Stomach smooth muscle (tissue), 2 donors: ENCODE measurements at regions not wholly inside any gene's neighbourhood (a gene's known extent, or its start where the extent isn't known, plus 50 kb on each side); places are given as distances from the start of the nearest gene placed in this dataset.

Experiments
- H3K27ac ChIP-seq: one replicate; pipeline ENCODE4 v1.7.0; 2013; ENCODE audit warnings: mild to moderate bottlenecking, low read length, inconsistent platforms
- H3K27me3 ChIP-seq, 2 donors: one replicate each; pipeline ENCODE4 v1.7.0; 2013; ENCODE audit warnings: low read length in 2 of 2; ENCODE audit not compliant: insufficient read depth in 2 of 2, control insufficient read depth in 1 of 2
- H3K36me3 ChIP-seq, 2 donors: one replicate each; pipeline ENCODE4 v1.7.0; 2013; ENCODE audit warnings: low read length in 2 of 2; ENCODE audit not compliant: control insufficient read depth in 2 of 2, insufficient read depth in 2 of 2
- H3K4me1 ChIP-seq: one replicate; pipeline ENCODE4 v1.7.0; 2013; ENCODE audit warnings: low read length; ENCODE audit not compliant: control insufficient read depth, insufficient read depth
- H3K4me3 ChIP-seq, 2 donors: one replicate each; pipeline ENCODE4 v1.7.0; 2013; ENCODE audit warnings: low read length in 2 of 2
- H3K9ac ChIP-seq, 2 donors: one replicate each; pipeline ENCODE4 v1.7.0; 2013; ENCODE audit warnings: low read length in 2 of 2, mild to moderate bottlenecking in 1 of 2
- H3K9me3 ChIP-seq, 2 donors: one replicate each; pipeline ENCODE4 v1.7.0; 2013; ENCODE audit warnings: low read length in 2 of 2; ENCODE audit not compliant: control insufficient read depth in 2 of 2
- donor health status: healthy.
- donor health status: Pancreatic carcinoma.

DNA sequence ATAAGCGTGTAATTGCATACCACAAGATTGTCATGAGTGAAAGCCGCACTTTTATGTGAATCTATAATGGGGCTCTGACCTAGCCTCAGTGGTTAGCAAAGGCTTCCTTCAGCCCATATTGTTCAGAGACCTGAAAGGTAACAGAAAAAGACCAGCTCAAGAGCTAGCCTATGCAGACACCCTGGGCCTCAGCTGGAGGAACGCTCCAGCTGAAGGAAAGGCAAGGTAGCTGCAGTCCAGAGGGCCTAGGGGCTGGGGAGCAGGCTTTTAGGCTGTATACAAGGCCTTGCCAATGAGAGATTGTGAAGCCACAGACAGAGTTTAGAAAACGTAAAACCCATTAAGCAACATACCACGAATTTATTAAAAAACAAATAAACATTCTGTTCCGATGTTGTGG lies 246.6 kb upstream of the GHITM start:
- H3K36me3 ChIP-seq: no peaks in the 10 kb centered on the region
- no peaks in the 10 kb centered on the region for H3K4me1 ChIP-seq
- H3K27ac ChIP-seq: no peak overlapping the region
- H3K9ac ChIP-seq: no peak overlapping the region
- no peak overlapping the region for H3K4me3 ChIP-seq
- H3K27me3 ChIP-seq: no peaks in the 10 kb centered on the region
- H3K9me3 ChIP-seq: no peaks in the 10 kb centered on the region

DNA sequence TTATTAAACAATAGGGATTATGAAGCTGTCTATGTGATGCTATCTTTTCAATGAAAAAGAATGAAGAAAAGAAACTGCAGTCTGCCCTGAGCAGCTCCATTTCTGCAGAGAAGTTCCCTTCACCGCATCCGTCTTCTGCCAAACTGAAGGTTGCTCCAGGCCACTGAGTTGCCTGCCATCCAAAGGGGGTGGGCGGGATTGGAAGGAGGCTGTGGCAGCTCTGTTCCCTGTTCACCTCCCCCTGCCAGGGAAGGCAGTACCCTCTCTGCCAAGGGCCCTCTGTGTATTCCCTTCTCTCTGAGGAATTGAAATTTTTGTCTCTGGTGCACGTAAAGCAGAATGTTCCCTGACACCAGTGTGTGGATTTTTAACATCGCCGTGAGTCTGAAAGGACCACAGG lies 243.1 kb upstream of the GHITM start:
- H3K9me3 ChIP-seq: no peaks in the 10 kb centered on the region
- no peak overlapping the region for H3K4me3 ChIP-seq
- no peaks in the 10 kb centered on the region for H3K27me3 ChIP-seq
- H3K27ac ChIP-seq: no peak overlapping the region
- H3K36me3 ChIP-seq: no peaks in the 10 kb centered on the region
- H3K4me1 ChIP-seq: no peaks in the 10 kb centered on the region
- H3K9ac ChIP-seq: no peak overlapping the region

DNA sequence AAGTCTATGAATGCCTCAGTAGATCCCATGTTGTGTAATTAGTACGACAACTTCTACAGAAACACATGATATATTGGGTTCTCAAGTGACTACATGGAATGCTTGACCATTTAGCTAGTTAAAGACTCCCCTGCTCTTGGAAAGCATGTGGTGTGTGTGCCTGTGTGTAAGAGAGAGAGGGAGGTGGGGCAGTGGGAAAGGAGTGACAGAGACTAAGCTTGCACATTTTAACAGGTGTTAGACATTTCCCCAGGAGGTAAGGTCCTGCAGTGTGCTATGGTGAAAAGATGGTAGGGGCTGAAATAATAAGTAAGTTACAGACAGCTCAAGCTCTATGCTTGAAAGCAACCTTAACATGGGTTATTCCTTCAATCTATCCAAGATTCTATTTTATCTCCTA lies 241.7 kb upstream of the GHITM start:
- no peaks in the 10 kb centered on the region for H3K36me3 ChIP-seq
- H3K27ac ChIP-seq: no peak overlapping the region
- no peak overlapping the region for H3K4me3 ChIP-seq
- H3K9me3 ChIP-seq: no peaks in the 10 kb centered on the region
- H3K27me3 ChIP-seq: no peaks in the 10 kb centered on the region
- H3K9ac ChIP-seq: no peak overlapping the region
- H3K4me1 ChIP-seq: no peaks in the 10 kb centered on the region

DNA sequence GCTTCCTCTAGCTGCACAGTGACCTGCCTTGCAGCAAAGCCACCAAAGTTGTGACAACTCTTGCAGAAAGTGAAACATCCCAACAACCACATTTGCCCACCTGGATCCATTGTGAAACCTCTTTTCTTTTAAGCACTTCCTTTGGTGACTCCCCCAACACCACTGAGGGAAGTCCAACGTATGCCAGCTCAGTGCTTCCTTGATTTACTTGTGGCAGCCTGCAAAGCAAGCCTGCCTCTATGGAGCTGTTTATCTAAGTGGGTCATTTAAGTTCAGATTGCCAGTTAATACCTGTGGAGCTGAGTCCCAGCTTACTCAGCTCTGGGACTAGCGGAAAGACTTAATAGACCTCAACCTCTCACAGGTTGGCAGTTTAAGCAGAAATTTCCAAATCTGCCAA lies 230.8 kb upstream of the GHITM start:
- Histone ChIP-seq H3K9ac (no peak overlapping the region), H3K27me3 (peaks cover 0 to 2% of the 10 kb centered on the region in 2 donors), H3K4me1 (no peaks in the 10 kb centered on the region), H3K9me3 (no peaks in the 10 kb centered on the region), H3K4me3 (no peak overlapping the region), H3K27ac (no peak overlapping the region), H3K36me3 (no peaks in the 10 kb centered on the region)

DNA sequence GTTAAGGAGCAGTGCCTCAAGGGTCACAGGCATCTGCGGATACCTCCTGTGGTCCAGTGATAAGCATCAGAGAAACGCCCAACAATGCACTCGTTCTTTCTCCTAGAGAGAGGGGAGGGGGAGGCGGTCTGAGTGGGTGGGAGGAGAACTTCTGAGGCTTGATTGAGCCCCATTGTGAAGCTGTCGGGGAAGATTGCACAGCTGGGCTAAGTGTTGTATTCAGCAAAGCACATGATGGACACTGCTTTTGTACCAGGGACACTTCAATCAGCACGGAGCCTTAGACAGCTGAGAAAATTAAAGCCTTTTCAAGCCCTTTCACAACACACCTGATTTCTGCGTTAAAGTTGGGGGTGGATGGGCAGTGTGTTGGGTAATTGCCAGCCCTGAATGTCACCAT lies 230.3 kb upstream of the GHITM start:
- Histone ChIP-seq H3K27ac (no peak overlapping the region), H3K4me1 (no peaks in the 10 kb centered on the region), H3K36me3 (no peaks in the 10 kb centered on the region), H3K9ac (no peak overlapping the region), H3K4me3 (no peak overlapping the region), H3K9me3 (no peaks in the 10 kb centered on the region), H3K27me3 (peaks cover 0 to 2% of the 10 kb centered on the region in 2 donors)

DNA sequence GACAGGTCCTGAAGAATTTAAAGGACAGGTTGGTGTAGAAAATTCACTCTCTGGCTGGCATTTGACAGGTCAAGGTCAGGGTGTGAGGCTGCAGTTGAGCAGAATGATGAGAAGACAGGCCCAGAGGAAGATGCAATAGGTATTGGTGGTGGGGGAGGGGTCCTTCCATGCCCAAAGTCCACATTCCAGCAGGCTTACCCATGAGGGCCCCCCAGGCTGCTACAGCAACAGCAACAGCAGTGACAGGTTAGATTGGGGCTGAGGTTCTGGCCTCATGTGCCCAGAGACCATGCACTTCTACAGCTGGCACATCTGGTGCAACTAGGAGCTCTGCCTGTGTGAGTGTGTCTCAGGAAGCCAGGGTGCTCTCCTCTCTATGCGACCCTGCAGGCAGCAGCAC lies 223.5 kb upstream of the GHITM start:
- no peaks in the 10 kb centered on the region for H3K36me3 ChIP-seq
- no peak overlapping the region for H3K9ac ChIP-seq
- no peak overlapping the region for H3K4me3 ChIP-seq

DNA sequence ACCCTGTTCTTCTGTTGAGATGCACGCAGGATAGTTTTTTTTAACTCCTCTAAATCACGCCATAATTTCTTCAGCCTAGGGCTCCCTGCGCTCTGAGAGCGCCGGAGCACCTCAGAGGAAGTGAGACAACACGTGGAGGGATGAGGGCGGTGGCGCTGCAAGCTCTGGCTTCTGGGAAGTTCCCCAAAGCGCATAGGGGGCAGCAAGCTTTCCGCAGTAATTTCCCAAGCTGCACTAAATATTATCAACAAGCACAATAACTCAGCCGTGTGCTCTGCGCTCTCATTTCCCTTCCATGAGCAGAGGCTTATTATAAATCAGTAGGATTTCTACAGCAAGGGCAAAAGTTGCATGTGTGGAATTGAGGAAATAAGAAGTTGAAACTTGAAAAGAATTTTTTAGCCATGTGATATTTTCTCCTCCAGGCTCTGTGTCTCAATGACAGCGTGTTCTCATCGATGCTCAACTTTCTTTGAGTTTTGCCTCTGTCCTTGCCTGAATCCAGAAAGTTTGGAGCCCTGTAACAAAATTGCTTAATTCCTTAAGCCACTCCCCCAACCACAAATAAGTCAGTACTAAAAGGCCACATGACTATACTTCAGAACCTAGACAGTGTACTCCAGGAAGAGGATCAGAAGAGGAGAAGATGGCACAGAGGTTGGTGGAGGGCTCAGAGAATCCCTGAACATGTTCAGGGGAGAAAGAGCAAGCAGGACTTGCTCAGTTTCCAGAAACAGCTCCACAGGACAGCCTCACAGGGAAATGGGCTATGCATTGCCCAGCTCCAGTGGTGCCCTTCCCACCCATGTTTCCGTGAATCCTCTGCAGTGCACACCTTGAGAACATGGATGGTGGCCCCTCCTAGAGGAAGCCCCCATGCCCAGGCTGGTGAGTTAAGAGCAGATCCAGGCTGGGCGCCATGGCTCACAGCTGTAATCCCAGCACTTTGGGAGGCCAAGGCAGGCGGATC lies 221.5 kb upstream of the GHITM start:
- H3K9me3 ChIP-seq: no peaks in the 10 kb centered on the region
- H3K4me3 ChIP-seq: no peak overlapping the region
- no peaks in the 10 kb centered on the region for H3K36me3 ChIP-seq
- H3K9ac ChIP-seq: no peak overlapping the region
- H3K4me1 ChIP-seq: peaks cover 3% of the 10 kb centered on the region
- H3K27ac ChIP-seq: no peak overlapping the region
- no peaks in the 10 kb centered on the region for H3K27me3 ChIP-seq

More for the DNA sequence above, 223.5 kb upstream of the GHITM start:
- peaks cover 3% of the 10 kb centered on the region for H3K4me1 ChIP-seq
- H3K27ac ChIP-seq: no peak overlapping the region
- peaks cover 0 to 2% of the 10 kb centered on the region in 2 donors for H3K27me3 ChIP-seq
- no peaks in the 10 kb centered on the region for H3K9me3 ChIP-seq

DNA sequence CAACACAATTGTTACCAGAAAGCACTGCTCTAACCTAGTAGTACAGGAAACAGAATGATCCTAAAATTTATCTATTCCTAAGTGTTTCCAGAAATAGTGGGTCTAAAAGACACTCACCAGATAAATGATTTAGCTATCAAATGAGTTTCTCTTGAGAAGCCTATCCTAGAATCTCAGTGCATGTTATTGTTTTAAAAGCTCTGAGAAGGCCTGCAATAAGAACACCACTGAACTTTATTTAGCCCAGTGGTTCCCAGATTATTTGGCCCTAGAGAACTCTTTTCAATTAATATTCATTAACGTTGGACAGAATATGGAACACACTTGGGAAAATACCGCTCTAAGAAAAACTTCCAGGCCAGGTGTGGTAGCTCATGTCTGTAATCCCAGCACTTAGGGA lies 220.1 kb upstream of the GHITM start:
- no peak overlapping the region for H3K4me3 ChIP-seq
- H3K4me1 ChIP-seq: peaks cover 3% of the 10 kb centered on the region
- H3K9me3 ChIP-seq: no peaks in the 10 kb centered on the region
- H3K36me3 ChIP-seq: no peaks in the 10 kb centered on the region
- no peak overlapping the region for H3K9ac ChIP-seq
- no peak overlapping the region for H3K27ac ChIP-seq
- H3K27me3 ChIP-seq: no peaks in the 10 kb centered on the region

DNA sequence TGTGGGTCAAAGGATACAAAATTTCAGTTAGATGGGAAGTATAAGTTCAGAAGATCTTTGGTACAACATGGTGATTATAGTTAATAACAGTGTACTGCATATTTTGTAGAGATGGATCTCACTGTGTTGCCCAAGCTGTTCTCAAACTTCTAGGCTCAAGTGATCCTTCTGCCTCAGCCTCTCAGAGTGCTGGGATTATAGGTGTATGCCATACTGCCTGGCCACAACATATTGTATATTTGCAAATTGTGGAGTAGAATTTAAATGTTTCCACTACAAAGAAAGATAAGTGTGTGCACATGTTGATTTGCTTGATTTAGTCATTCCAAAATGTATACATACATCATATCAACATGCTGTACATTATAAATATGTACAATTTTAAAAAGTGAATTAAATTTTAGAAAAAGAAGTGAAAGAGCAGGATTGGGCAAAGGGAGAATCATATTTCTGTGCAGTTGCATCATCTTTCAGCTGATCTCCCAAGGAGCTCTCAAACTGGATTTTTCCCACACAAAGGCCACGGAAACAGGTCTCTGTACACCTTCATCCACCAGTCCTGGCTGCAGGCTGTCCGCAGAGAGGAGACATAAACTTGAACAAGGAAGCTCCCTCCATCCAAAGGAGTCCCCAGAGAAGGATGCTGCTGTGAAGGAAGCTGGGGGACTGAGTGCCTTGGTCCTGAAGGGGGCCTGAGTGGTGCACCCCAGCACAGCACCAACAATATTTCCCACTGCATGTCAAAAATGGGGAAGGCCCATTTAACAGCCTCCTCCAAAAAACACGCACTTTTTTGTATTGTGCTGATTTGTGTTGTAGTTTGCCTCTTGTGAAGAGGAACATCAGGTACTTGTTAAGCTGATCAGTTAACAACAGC lies 217.1 kb upstream of the GHITM start:
- no peak overlapping the region for H3K9ac ChIP-seq
- no peaks in the 10 kb centered on the region for H3K27me3 ChIP-seq
- H3K36me3 ChIP-seq: no peaks in the 10 kb centered on the region
- no peaks in the 10 kb centered on the region for H3K9me3 ChIP-seq
- H3K4me3 ChIP-seq: no peak overlapping the region
- H3K27ac ChIP-seq: no peak overlapping the region
- H3K4me1 ChIP-seq: peaks cover 3% of the 10 kb centered on the region

DNA sequence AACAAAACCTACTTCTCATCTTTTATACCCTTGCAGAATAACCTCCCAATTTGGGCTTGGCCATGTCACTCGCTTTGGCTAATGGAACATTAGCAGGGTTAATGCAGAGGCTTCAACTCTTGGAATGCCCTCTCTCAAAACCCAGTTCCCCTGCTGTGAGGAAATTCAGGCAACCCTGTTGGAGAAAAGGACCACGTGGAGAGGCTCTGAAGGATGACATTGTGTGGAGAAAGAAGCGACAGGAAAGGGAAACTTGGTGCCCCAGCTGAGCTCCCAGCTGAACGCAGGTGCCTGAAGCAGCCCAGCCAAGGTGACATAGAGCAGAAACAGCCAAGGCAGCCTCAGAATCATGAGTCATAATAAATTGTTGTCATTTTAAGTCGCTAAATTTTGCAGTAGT lies 214.2 kb upstream of the GHITM start:
- Histone ChIP-seq H3K27me3 (peaks cover 0 to 2% of the 10 kb centered on the region in 2 donors), H3K9me3 (no peaks in the 10 kb centered on the region), H3K36me3 (no peaks in the 10 kb centered on the region), H3K27ac (no peak overlapping the region), H3K4me3 (no peak overlapping the region), H3K4me1 (no peaks in the 10 kb centered on the region), H3K9ac (no peak overlapping the region)
